Hematopoietic multipotent progenitor cell treated with erythropoietin and hydrocortisone succinate and interleukin-3 and kit ligand, for 6 days (in vitro differentiated cells): ENCODE measurements at regions not wholly inside any gene's neighbourhood (a gene's known extent, or its start where the extent isn't known, plus 50 kb on each side); places are given as distances from the start of the nearest gene placed in this dataset.

ENCODE experiments used
- DNase-seq: peaks from one replicate; pipeline ENCODE4 v3.0.0-alpha.2; 2015

GRCh38 chr5:52504584-52505240 lies 283.0 kb upstream of the ITGA1 start:
- DNase-seq: no peak

- DNase-seq: no peak
Measured at GRCh38 chr5:52517667-52518066, 270.0 kb upstream of the ITGA1 start.

- DNase-seq: no peak
Measured at GRCh38 chr5:52520171-52520570, 267.5 kb upstream of the ITGA1 start.

- no peak for DNase-seq
Measured at GRCh38 chr5:52521236-52521635, 266.5 kb upstream of the ITGA1 start.

- no peak for DNase-seq
Measured at GRCh38 chr5:52523701-52524100, 264.0 kb upstream of the ITGA1 start.

GRCh38 chr5:52531105-52531504 lies 256.6 kb upstream of the ITGA1 start:
- DNase-seq: no peak

GRCh38 chr5:52543594-52543993 lies 244.1 kb upstream of the ITGA1 start:
- no peak for DNase-seq

GRCh38 chr5:52544738-52545137 lies 243.0 kb upstream of the ITGA1 start:
- DNase-seq: no peak

GRCh38 chr5:52554293-52554692 lies 233.4 kb upstream of the ITGA1 start:
- no peak for DNase-seq

GRCh38 chr5:52560366-52560765 lies 227.3 kb upstream of the ITGA1 start:
- peak; percentile 9 for DNase-seq

GRCh38 chr5:52562473-52562872 lies 225.2 kb upstream of the ITGA1 start:
- no peak for DNase-seq

- DNase-seq: no peak
Measured at GRCh38 chr5:52564587-52564986, 223.1 kb upstream of the ITGA1 start.

GRCh38 chr5:52577546-52577945 lies 210.2 kb upstream of the ITGA1 start:
- no peak for DNase-seq

GRCh38 chr5:52579391-52579790 lies 208.3 kb upstream of the ITGA1 start:
- DNase-seq: no peak

- DNase-seq: no peak
Measured at GRCh38 chr5:52580921-52581320, 206.8 kb upstream of the ITGA1 start.

GRCh38 chr5:52582313-52582712 lies 205.4 kb upstream of the ITGA1 start:
- no peak for DNase-seq

GRCh38 chr5:52587131-52587530 lies 200.6 kb upstream of the ITGA1 start:
- no peak for DNase-seq

- DNase-seq: no peak
Measured at GRCh38 chr5:52597625-52598024, 190.1 kb upstream of the ITGA1 start.

- DNase-seq: no peak
Measured at GRCh38 chr5:52598968-52599367, 188.7 kb upstream of the ITGA1 start.

- no peak for DNase-seq
Measured at GRCh38 chr5:52603778-52604554, 183.8 kb upstream of the ITGA1 start.

- DNase-seq: no peak
Measured at GRCh38 chr5:52605317-52606313, 182.1 kb upstream of the ITGA1 start.

GRCh38 chr5:52607227-52607824 lies 180.4 kb upstream of the ITGA1 start:
- DNase-seq: no peak

GRCh38 chr5:52620315-52620714 lies 167.4 kb upstream of the ITGA1 start:
- no peak for DNase-seq
